HEK293T (cell line): ENCODE measurements at regions not wholly inside any gene's neighbourhood (a gene's known extent, or its start where the extent isn't known, plus 50 kb on each side); places are given as distances from the start of the nearest gene placed in this dataset.

Source experiments
- BHLHE40 ChIP-seq: fragments of 450-650 bp; IDR thresholded peaks from 2 replicates; pipeline ENCODE4 v1.6.1; 2016; ENCODE audit warnings: mild to moderate bottlenecking, moderate library complexity, borderline replicate concordance
- LEF1 ChIP-seq: fragments of 450-650 bp; IDR thresholded peaks from 2 replicates; pipeline ENCODE4 v1.6.1; 2017; ENCODE audit warnings: mild to moderate bottlenecking, borderline replicate concordance

GRCh38 chr1:42057800-42058199, 95.4 kb upstream of the GUCA2B start:
- TF ChIP-seq BHLHE40 (no peak), LEF1 (no peak)
